ENCODE measurements at regions not wholly inside any gene's neighbourhood (a gene's known extent, or its start where the extent isn't known, plus 50 kb on each side); places are given as distances from the start of the nearest gene placed in this dataset.

- no peak for TF ChIP-seq POLR2A (IDR thresholded peaks at IDR 0.05)
- TF ChIP-seq CTCF (IDR thresholded peaks at IDR 0.05 in 4 of 5, conservative IDR thresholded peaks at IDR 0.05 in 1 of 5): no peak
Observed at GRCh38 chr1:166570954-166571353, 268.3 kb upstream of the POGK start.

Measured in gastrocnemius medialis (tissue), 4 donors.